HepG2 (cell line): ENCODE measurements at regions not wholly inside any gene's neighbourhood (a gene's known extent, or its start where the extent isn't known, plus 50 kb on each side); places are given as distances from the start of the nearest gene placed in this dataset.

Experiments
- ATAC-seq: fragments of 200-7000 bp; cut with Tn5 transposase; 3 replicates; pipeline ENCODE4 v1.9.1; 2020; ENCODE audit warnings: mild to moderate bottlenecking, moderate library complexity
- BruUV-seq: library from RNA; stranded (reverse); fragments of 400-500 nt; replicated peaks from 2 replicates; lab custom pipeline; 2021; lab: Mats Ljungman, UMichigan
- CTCF ChIA-PET: fragments of 300-600 bp; formaldehyde crosslinking; extraction: SDS; loops from one replicate; lab custom pipeline; 2021; ENCODE audit warnings: low total read pairs, inconsistent platforms, low intra/inter-chr PET ratio; lab: Yijun Ruan, JAX
- POLR2A ChIA-PET: fragments of 350-600 bp; sonication (Branson Sonifier 250); formaldehyde crosslinking; loops from one replicate; lab custom pipeline; 2020; ENCODE audit warnings: antibody characterized with exemption, inconsistent platforms; lab: Yijun Ruan, JAX
- DNase-seq: peaks from one replicate; pipeline ENCODE4 v3.0.0-alpha.2; 2015; ENCODE audit warnings: low spot score
- FAIRE-seq: peaks from 3 replicates; lab custom pipeline; 2011; peaks lifted over from hg19 to GRCh38; lab: Jason Lieb, UNC
- H2AFZ ChIP-seq: one replicate; pipeline ENCODE4 v1.6.1; 2011; ENCODE audit warnings: low read length, inconsistent platforms
- H3K27ac ChIP-seq: fragments of 300-600 bp; 3 replicates; pipeline ENCODE4 v1.8.0; 2011; ENCODE audit warnings: mixed run types, mild to moderate bottlenecking, mixed read lengths, low read length, inconsistent platforms; ENCODE audit not compliant: insufficient read depth; ENCODE audit errors: extremely low read length
- H3K27me3 ChIP-seq, 2 experiments: fragments of 200-600 bp in 1 of 2; 2 replicates in 1 of 2; 3 replicates in 1 of 2; pipeline versions ENCODE4 v1.6.0 to v1.8.0; 2011; ENCODE audit warnings: low read length in 2 of 2, mild to moderate bottlenecking in 2 of 2, moderate library complexity in 2 of 2, inconsistent platforms in 1 of 2; ENCODE audit not compliant: insufficient read depth in 2 of 2, control insufficient read depth in 1 of 2
- H3K36me3 ChIP-seq, 2 experiments: fragments of 200-600 bp in 1 of 2; replicated peaks in 1 of 2; 2 replicates in 1 of 2; 3 replicates in 1 of 2; pipeline versions ENCODE4 v1.5.1 to v1.8.0; 2011; ENCODE audit warnings: low read length in 2 of 2, inconsistent platforms in 1 of 2; ENCODE audit not compliant: insufficient read depth in 2 of 2, control insufficient read depth in 1 of 2
- H3K4me1 ChIP-seq: 2 replicates; pipeline ENCODE4 v1.5.1; 2012; ENCODE audit warnings: low read length, inconsistent platforms; ENCODE audit not compliant: insufficient read depth
- H3K4me2 ChIP-seq: 2 replicates; pipeline ENCODE4 v1.6.0; 2011; ENCODE audit warnings: low read depth, low read length, inconsistent platforms
- H3K4me3 ChIP-seq, 3 experiments: fragments of 200-600 bp in 1 of 3; sonication (generic), shearing (Covaris generic) in 1 of 3; replicated peaks in 1 of 3; 2 replicates each; pipeline ENCODE4 v1.5.1; 2011 to 2016; ENCODE audit warnings: low read length in 3 of 3, inconsistent platforms in 2 of 3, low read depth in 2 of 3, mild to moderate bottlenecking in 2 of 3, control low read depth in 1 of 3, mixed read lengths in 1 of 3; ENCODE audit not compliant: insufficient read depth in 1 of 3
- H3K79me2 ChIP-seq: one replicate; pipeline ENCODE4 v1.6.1; 2011; ENCODE audit warnings: low read length, inconsistent platforms; ENCODE audit not compliant: insufficient read depth
- H3K9ac ChIP-seq: 2 replicates; pipeline ENCODE4 v1.6.0; 2011; ENCODE audit warnings: mild to moderate bottlenecking, low read depth, low read length, inconsistent platforms; ENCODE audit not compliant: insufficient read depth
- H3K9me3 ChIP-seq: 2 replicates; pipeline ENCODE4 v1.5.1; 2012; ENCODE audit warnings: mild to moderate bottlenecking, low read length
- H4K20me1 ChIP-seq: 2 replicates; pipeline ENCODE4 v1.6.0; 2011; ENCODE audit warnings: inconsistent platforms, mild to moderate bottlenecking, low read length, moderate library complexity; ENCODE audit not compliant: insufficient read depth
- BCLAF1 ChIP-seq: fragments of 450-650 bp; IDR thresholded peaks from 2 replicates; pipeline ENCODE4 v1.6.1; 2017; ENCODE audit warnings: mild to moderate bottlenecking
- CAMTA2 ChIP-seq: sonication (generic); formaldehyde crosslinking; IDR thresholded peaks from 2 replicates; pipeline ENCODE4 v1.4.0; 2020; ENCODE audit warnings: mild to moderate bottlenecking, missing genetic modification reagents, borderline replicate concordance
- CEBPG ChIP-seq: IDR thresholded peaks from 2 replicates; pipeline ENCODE4 v1.6.1; 2016
- GATAD1 ChIP-seq: IDR thresholded peaks from 2 replicates; pipeline ENCODE4 v1.6.1; 2016; ENCODE audit warnings: missing genetic modification reagents, missing compliant biosample characterization
- PCBP2 ChIP-seq: fragments of 200-400 bp; formaldehyde crosslinking; optimal IDR thresholded peaks from 2 replicates; pipeline ENCODE3; 2018; ENCODE audit warnings: low read length, low read depth; ENCODE audit not compliant: poor library complexity, severe bottlenecking
- PLRG1 ChIP-seq: fragments of 450-650 bp; conservative IDR thresholded peaks from 2 replicates; pipeline ENCODE4 v1.6.1; 2016
- YEATS2 ChIP-seq: sonication (generic); formaldehyde crosslinking; IDR thresholded peaks from 2 replicates; pipeline ENCODE4 v1.4.0; 2020; ENCODE audit warnings: missing genetic modification reagents, borderline replicate concordance
- ZNF205 ChIP-seq: IDR thresholded peaks from 2 replicates; pipeline ENCODE4 v1.6.1; 2018; ENCODE audit warnings: missing biosample characterization, missing genetic modification reagents
- ZNF441 ChIP-seq: sonication (generic); formaldehyde crosslinking; IDR thresholded peaks from 2 replicates; pipeline ENCODE4 v1.7.0; 2021; ENCODE audit warnings: missing genetic modification reagents, borderline replicate concordance
- ZNF557 ChIP-seq: sonication (generic); formaldehyde crosslinking; IDR thresholded peaks from 2 replicates; pipeline ENCODE4 v1.4.0; 2020; ENCODE audit warnings: missing genetic modification reagents
- ZNF589 ChIP-seq: sonication (generic); formaldehyde crosslinking; conservative IDR thresholded peaks from 2 replicates; pipeline ENCODE4 v1.8.0; 2022; ENCODE audit warnings: mild to moderate bottlenecking, moderate library complexity, missing genetic modification reagents
- WGBS: methylation state at CpG from one replicate; pipeline ENCODE4 v1.1.6; 2017; ENCODE audit warnings: low lambda C conversion rate; 5-methylcytosine and 5-hydroxymethylcytosine counted together
- in situ Hi-C: cut with HindIII; loops from 2 replicates; pipeline ENCODE4 v1.10.0; 2017; ENCODE audit warnings: low pct_unique_long_range_greater_than_20kb; ENCODE audit not compliant: extremely low pct_ligation_motif_present
- intact Hi-C: fragments of 100-400 bp; cut with micrococcal nuclease; formaldehyde crosslinking; loops from one replicate; pipeline ENCODE4 v1.10.0; 2022; ENCODE audit not compliant: unreplicated experiment
- TF ChIP-seq, protein P1 (sequence below), 2 experiments: fragments of 450-650 bp in 1 of 2; sonication (generic) in 1 of 2; formaldehyde crosslinking in 1 of 2; IDR thresholded peaks; 2 replicates each; pipeline versions ENCODE4 v1.6.1 to v1.8.0; 2016 to 2022; ENCODE audit warnings: antibody characterized with exemption in 1 of 2, mild to moderate bottlenecking in 1 of 2, missing genetic modification reagents in 1 of 2

DNA sequence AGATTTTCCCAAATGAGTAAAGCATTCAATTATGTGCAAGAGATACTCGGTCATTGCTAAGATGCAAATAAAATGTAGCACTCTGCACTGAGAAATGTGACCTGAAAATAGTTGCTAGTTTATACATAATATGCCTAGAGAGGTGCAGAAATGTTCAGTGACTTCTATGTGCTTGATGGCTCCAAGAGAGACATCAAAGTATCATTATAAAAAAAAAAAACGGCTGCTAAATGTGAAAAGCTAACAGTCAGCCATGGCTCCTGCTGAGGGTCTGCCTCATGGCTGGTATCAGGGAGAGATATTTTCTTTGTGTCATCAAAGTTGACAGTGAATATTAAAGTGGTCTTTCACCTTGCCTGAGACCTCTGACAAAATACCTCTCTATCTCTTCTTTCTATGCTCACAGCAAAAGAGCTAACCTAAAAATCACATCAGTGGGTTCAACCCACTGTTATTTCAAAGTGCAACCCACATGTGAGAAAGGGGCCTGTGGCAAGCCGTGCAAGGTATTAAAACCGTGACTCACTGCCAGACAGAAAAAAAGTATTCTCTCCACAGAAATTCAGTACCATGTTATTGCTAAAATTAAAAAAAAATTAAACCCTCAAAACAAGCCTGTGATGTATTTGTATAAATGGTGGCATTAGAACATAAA, 259.0 kb downstream of the HIVEP2 start (continued):
- no peak for TF ChIP-seq ZNF557 (CRISPR knock-in tag)

DNA sequence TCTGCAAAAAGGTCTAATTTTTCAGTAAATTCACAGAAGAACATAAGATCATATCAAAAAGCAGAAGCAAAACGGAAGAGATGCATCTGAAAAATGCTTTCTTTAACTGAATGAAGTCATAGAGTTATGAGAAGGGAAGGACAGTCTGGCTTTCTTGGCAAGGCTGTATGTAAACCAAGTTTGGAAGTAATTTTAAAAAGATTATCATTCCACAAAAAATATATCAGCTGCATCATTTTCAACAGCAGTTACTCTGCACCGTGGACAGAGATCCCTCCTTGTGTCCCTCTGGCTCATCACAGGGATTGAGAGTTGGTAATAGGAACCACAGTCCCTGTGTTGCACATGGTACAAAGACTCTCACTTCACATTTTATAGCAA, 258.5 kb downstream of the HIVEP2 start:
- DNase-seq: no peak
- no TSS peak for BruUV-seq
- H3K4me2 ChIP-seq: no peak overlapping the region
- H4K20me1 ChIP-seq: no peaks in the 10 kb centered on the region
- no peaks in the 10 kb centered on the region for H3K36me3 ChIP-seq
- no peak overlapping the region for H3K9ac ChIP-seq
- H3K4me1 ChIP-seq: no peaks in the 10 kb centered on the region
- H3K27me3 ChIP-seq: no peaks in the 10 kb centered on the region; a peak in 1 of 5 replicates
- no peaks in the 10 kb centered on the region for H3K9me3 ChIP-seq
- intact Hi-C loops: no loop called here
- ATAC-seq: no peak; the same call in 2 of the 3 replicates
- no peak overlapping the region for H3K27ac ChIP-seq
- in situ Hi-C loops: no loop called here
- no peaks in the 10 kb centered on the region for H3K79me2 ChIP-seq
- no peak for FAIRE-seq
- H3K4me3 ChIP-seq: no peak overlapping the region
- ChIA-PET POLR2A (no interaction called here), CTCF (no interaction called here)
- WGBS: 0% methylated on average over 2 of the region's 2 CpGs
- H2AFZ ChIP-seq: no peak overlapping the region
- TF ChIP-seq PCBP2 (no peak), ZNF589 (no peak), GATAD1 (CRISPR knock-in tag) (no peak), ZNF441 (CRISPR knock-in tag) (no peak), PLRG1 (no peak), BCLAF1 (no peak), CEBPG (no peak), ZNF205 (CRISPR knock-in tag) (no peak), CAMTA2 (CRISPR knock-in tag) (no peak), YEATS2 (no peak)
- TF ChIP-seq, protein P1, sequence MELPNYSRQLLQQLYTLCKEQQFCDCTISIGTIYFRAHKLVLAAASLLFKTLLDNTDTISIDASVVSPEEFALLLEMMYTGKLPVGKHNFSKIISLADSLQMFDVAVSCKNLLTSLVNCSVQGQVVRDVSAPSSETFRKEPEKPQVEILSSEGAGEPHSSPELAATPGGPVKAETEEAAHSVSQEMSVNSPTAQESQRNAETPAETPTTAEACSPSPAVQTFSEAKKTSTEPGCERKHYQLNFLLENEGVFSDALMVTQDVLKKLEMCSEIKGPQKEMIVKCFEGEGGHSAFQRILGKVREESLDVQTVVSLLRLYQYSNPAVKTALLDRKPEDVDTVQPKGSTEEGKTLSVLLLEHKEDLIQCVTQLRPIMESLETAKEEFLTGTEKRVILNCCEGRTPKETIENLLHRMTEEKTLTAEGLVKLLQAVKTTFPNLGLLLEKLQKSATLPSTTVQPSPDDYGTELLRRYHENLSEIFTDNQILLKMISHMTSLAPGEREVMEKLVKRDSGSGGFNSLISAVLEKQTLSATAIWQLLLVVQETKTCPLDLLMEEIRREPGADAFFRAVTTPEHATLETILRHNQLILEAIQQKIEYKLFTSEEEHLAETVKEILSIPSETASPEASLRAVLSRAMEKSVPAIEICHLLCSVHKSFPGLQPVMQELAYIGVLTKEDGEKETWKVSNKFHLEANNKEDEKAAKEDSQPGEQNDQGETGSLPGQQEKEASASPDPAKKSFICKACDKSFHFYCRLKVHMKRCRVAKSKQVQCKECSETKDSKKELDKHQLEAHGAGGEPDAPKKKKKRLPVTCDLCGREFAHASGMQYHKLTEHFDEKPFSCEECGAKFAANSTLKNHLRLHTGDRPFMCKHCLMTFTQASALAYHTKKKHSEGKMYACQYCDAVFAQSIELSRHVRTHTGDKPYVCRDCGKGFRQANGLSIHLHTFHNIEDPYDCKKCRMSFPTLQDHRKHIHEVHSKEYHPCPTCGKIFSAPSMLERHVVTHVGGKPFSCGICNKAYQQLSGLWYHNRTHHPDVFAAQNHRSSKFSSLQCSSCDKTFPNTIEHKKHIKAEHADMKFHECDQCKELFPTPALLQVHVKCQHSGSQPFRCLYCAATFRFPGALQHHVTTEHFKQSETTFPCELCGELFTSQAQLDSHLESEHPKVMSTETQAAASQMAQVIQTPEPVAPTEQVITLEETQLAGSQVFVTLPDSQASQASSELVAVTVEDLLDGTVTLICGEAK (IDR thresholded peaks at IDR 0.05): no peak
- TF ChIP-seq, protein P1 (CRISPR knock-in tag; IDR thresholded peaks at IDR 0.05): no peak
